ENCODE measurements at regions not wholly inside any gene's neighbourhood (a gene's known extent, or its start where the extent isn't known, plus 50 kb on each side); places are given as distances from the start of the nearest gene placed in this dataset.
"Not testable (repeated sequence)": the region's sequence is repeated elsewhere in the genome, so short reads cannot be mapped to it uniquely, and the experiment has no call there.

- no peak for TF ChIP-seq ZNF596 (tag by site-specific recombination; IDR thresholded peaks at IDR 0.05)
- no peak for TF ChIP-seq ZNF560 (tag by site-specific recombination; IDR thresholded peaks at IDR 0.05; ENCODE audit: borderline replicate concordance)
- TF ChIP-seq ATF2 (tag by site-specific recombination; IDR thresholded peaks at IDR 0.05; ENCODE audit: low read depth), result no peak
- no peak for TF ChIP-seq ZSCAN16 (tag by site-specific recombination; IDR thresholded peaks at IDR 0.05)
- TF ChIP-seq YY1 (tag by site-specific recombination; IDR thresholded peaks at IDR 0.05), result no peak
- TF ChIP-seq TCF7L2 (IDR thresholded peaks at IDR 0.05; ENCODE audit: borderline replicate concordance, low read depth, low read length), result no peak
- no peak for TF ChIP-seq ZNF701 (tag by site-specific recombination; IDR thresholded peaks at IDR 0.05)
- no peak for TF ChIP-seq ZNF394 (tag by site-specific recombination; IDR thresholded peaks at IDR 0.05; ENCODE audit: borderline replicate concordance)
- TF ChIP-seq ZNF175 (tag by site-specific recombination; IDR thresholded peaks at IDR 0.05), result no peak
- no peak for TF ChIP-seq ZNF768 (tag by site-specific recombination; IDR thresholded peaks at IDR 0.05)
- TF ChIP-seq, protein P1, sequence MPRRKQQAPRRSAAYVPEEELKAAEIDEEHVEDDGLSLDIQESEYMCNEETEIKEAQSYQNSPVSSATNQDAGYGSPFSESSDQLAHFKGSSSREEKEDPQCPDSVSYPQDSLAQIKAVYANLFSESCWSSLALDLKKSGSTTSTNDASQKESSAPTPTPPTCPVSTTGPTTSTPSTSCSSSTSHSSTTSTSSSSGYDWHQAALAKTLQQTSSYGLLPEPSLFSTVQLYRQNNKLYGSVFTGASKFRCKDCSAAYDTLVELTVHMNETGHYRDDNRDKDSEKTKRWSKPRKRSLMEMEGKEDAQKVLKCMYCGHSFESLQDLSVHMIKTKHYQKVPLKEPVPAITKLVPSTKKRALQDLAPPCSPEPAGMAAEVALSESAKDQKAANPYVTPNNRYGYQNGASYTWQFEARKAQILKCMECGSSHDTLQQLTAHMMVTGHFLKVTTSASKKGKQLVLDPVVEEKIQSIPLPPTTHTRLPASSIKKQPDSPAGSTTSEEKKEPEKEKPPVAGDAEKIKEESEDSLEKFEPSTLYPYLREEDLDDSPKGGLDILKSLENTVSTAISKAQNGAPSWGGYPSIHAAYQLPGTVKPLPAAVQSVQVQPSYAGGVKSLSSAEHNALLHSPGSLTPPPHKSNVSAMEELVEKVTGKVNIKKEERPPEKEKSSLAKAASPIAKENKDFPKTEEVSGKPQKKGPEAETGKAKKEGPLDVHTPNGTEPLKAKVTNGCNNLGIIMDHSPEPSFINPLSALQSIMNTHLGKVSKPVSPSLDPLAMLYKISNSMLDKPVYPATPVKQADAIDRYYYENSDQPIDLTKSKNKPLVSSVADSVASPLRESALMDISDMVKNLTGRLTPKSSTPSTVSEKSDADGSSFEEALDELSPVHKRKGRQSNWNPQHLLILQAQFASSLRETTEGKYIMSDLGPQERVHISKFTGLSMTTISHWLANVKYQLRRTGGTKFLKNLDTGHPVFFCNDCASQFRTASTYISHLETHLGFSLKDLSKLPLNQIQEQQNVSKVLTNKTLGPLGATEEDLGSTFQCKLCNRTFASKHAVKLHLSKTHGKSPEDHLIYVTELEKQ (tag by site-specific recombination; IDR thresholded peaks at IDR 0.05; ENCODE audit: borderline replicate concordance), result no peak
- no peak for TF ChIP-seq GLI2 (tag by site-specific recombination; IDR thresholded peaks at IDR 0.05; ENCODE audit: borderline replicate concordance, low read depth)
- no peak for TF ChIP-seq ZNF391 (tag by site-specific recombination; IDR thresholded peaks at IDR 0.05; ENCODE audit: borderline replicate concordance, low read depth)
- no peak for TF ChIP-seq ZNF626 (tag by site-specific recombination; IDR thresholded peaks at IDR 0.05)
- TF ChIP-seq ZNF529 (tag by site-specific recombination; IDR thresholded peaks at IDR 0.05; ENCODE audit: insufficient replicate concordance), result no peak
- TF ChIP-seq, protein P2, sequence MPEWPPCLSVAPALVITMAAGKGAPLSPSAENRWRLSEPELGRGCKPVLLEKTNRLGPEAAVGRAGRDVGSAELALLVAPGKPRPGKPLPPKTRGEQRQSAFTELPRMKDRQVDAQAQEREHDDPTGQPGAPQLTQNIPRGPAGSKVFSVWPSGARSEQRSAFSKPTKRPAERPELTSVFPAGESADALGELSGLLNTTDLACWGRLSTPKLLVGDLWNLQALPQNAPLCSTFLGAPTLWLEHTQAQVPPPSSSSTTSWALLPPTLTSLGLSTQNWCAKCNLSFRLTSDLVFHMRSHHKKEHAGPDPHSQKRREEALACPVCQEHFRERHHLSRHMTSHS (tag by site-specific recombination; IDR thresholded peaks at IDR 0.05), result no peak
- no peak for TF ChIP-seq ZBTB17 (tag by site-specific recombination; IDR thresholded peaks at IDR 0.05)
- no peak for TF ChIP-seq KLF8 (tag by site-specific recombination; IDR thresholded peaks at IDR 0.05)
- ChIA-PET CTCF (no interaction called here), POLR2A (no interaction called here)
- no peak overlapping the region for H3K27ac ChIP-seq (ENCODE audit: extremely low read depth, low read depth, low read length)
- no peaks in the 10 kb centered on the region for H3K4me1 ChIP-seq (ENCODE audit: control insufficient read depth, insufficient read depth, low read length)
- no peaks in the 10 kb centered on the region for H3K36me3 ChIP-seq (ENCODE audit: control insufficient read depth in 2 of 2, insufficient read depth in 1 of 2, low read length in 2 of 2)
- no peaks in the 10 kb centered on the region for H3K9me3 ChIP-seq (ENCODE audit: control insufficient read depth, insufficient read depth, low read depth, low read length)
- H3K4me3 ChIP-seq (ENCODE audit: low read depth, low read length), result no peak overlapping the region
Measured at GRCh38 chr2:156237558-156237957, 95.0 kb downstream of the NR4A2 start.

DNA sequence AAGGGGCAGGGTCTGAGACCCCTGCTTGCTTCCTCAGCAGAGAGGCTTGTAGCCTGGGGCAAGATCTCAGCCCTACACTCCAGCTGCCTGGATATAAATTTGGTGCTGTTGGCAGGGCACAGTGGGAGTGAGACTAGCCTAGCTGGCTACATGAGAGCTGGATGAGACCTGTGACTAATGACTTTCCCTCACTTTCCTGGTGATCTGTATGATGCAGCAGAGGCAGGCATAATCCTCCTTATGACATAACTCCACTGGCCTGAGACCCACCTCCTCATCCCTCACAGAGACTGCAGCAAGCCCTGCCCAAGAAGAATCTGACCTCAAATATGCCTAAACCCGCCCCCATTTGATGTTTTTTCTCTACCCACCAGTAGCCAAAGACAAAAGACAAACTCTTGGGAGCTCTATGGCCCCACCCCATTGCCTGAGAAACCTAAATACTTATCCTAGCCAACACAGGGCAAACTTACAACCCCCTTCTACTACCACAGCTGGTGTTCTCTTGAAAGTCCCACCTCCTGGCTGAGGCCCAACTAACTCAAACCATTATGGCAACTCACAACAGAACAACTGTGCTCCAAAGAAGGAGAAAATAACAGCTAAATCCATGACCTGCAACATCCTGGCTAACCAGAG lies 102.7 kb downstream of the NR4A2 start:
- Histone ChIP-seq H3K27ac (ENCODE audit: extremely low read depth, low read depth, low read length) (no peak overlapping the region), H3K9me3 (ENCODE audit: control insufficient read depth, insufficient read depth, low read depth, low read length) (no peaks in the 10 kb centered on the region), H3K4me1 (ENCODE audit: control insufficient read depth, insufficient read depth, low read length) (no peaks in the 10 kb centered on the region), H3K36me3 (ENCODE audit: control insufficient read depth in 2 of 2, insufficient read depth in 1 of 2, low read length in 2 of 2) (peaks cover 0 to 3% of the 10 kb centered on the region in 2 experiments; a peak in 1 of 3 replicates), H3K4me3 (ENCODE audit: low read depth, low read length) (no peak overlapping the region)
- POLR2A ChIA-PET, result no interaction called here
- CTCF ChIA-PET, result no interaction called here
- no peak for TF ChIP-seq ZBTB8A (tag by site-specific recombination; IDR thresholded peaks at IDR 0.05)
- TF ChIP-seq EGR2 (tag by site-specific recombination; IDR thresholded peaks at IDR 0.05; ENCODE audit: low read depth), result peak; percentile 42

GRCh38 chr2:156223328-156223727 lies 109.2 kb downstream of the NR4A2 start:
- H3K27ac ChIP-seq (ENCODE audit: extremely low read depth, low read depth, low read length); H3K4me3 ChIP-seq (ENCODE audit: low read depth, low read length); H3K36me3 ChIP-seq (ENCODE audit: control insufficient read depth in 2 of 2, insufficient read depth in 1 of 2, low read length in 2 of 2); H3K4me1 ChIP-seq (ENCODE audit: control insufficient read depth, insufficient read depth, low read length); CTCF ChIA-PET; POLR2A ChIA-PET; H3K9me3 ChIP-seq (ENCODE audit: control insufficient read depth, insufficient read depth, low read depth, low read length): not testable (repeated sequence)
